H1 (cell line): ENCODE measurements at regions not wholly inside any gene's neighbourhood (a gene's known extent, or its start where the extent isn't known, plus 50 kb on each side); places are given as distances from the start of the nearest gene placed in this dataset.

Source experiments
- BCL11A ChIP-seq, 2 experiments: IDR thresholded peaks; one replicate each; pipeline ENCODE4 v1.6.1; 2011; ENCODE audit warnings: low read depth in 2 of 2, low read length in 2 of 2, mild to moderate bottlenecking in 2 of 2
- EGR1 ChIP-seq: IDR thresholded peaks from 2 replicates; pipeline ENCODE4 v1.6.1; 2011; ENCODE audit warnings: low read depth, low read length, borderline replicate concordance
- GTF2F1 ChIP-seq: IDR thresholded peaks from 2 replicates; pipeline ENCODE4 v1.6.1; 2012; ENCODE audit warnings: low read depth, low read length, improper control_type of control experiment, borderline replicate concordance
- RBBP5 ChIP-seq: IDR thresholded peaks from 2 replicates; pipeline ENCODE4 v1.7.1; 2012; ENCODE audit warnings: low read depth, mild to moderate bottlenecking, inconsistent platforms, low read length, moderate library complexity, borderline replicate concordance
- SIN3A ChIP-seq, 2 experiments: IDR thresholded peaks in 1 of 2; conservative IDR thresholded peaks in 1 of 2; 2 replicates each; pipeline ENCODE4 v1.6.1; 2011 to 2012; ENCODE audit warnings: low read length in 2 of 2, improper control_type of control experiment in 1 of 2, low read depth in 1 of 2, mild to moderate bottlenecking in 1 of 2
- TAF1 ChIP-seq: IDR thresholded peaks from 2 replicates; pipeline ENCODE4 v1.6.1; 2011; ENCODE audit warnings: mild to moderate bottlenecking, low read depth, low read length
- YY1 ChIP-seq: IDR thresholded peaks from 2 replicates; pipeline ENCODE4 v1.6.1; 2011; ENCODE audit warnings: low read depth, mild to moderate bottlenecking, low read length
- TF ChIP-seq, protein P1 (sequence below), 3 experiments: IDR thresholded peaks; 1 replicate in 2 of 3; 2 replicates in 1 of 3; pipeline versions ENCODE4 v1.5.1 to v1.6.1; 2011; ENCODE audit warnings: low read length in 3 of 3, mild to moderate bottlenecking in 3 of 3, inconsistent platforms in 2 of 3, low read depth in 1 of 3, moderate library complexity in 1 of 3; ENCODE audit not compliant: insufficient read depth in 1 of 3; ENCODE audit errors: control extremely low read depth in 1 of 3

DNA sequence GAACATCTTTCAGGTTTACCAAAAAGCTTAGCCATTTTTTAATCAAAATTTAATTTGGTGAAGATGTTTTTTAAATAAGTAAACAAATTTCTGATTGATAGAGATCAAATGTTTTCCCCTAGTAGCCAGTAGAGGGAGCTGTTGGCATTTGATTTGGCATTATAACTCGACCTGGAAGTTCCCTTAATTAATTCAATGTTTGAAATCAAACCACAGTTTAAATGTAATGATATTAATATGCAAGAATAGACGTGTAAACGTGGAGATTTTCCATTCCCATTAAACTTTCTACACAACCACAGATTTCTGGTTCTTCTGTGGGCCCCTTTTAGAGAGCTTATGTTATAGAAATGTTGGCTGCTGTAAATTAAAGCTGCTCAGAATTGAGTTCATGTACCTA, 148.1 kb upstream of the MPDZ start:
- no peak for TF ChIP-seq EGR1
- TF ChIP-seq, protein P1, sequence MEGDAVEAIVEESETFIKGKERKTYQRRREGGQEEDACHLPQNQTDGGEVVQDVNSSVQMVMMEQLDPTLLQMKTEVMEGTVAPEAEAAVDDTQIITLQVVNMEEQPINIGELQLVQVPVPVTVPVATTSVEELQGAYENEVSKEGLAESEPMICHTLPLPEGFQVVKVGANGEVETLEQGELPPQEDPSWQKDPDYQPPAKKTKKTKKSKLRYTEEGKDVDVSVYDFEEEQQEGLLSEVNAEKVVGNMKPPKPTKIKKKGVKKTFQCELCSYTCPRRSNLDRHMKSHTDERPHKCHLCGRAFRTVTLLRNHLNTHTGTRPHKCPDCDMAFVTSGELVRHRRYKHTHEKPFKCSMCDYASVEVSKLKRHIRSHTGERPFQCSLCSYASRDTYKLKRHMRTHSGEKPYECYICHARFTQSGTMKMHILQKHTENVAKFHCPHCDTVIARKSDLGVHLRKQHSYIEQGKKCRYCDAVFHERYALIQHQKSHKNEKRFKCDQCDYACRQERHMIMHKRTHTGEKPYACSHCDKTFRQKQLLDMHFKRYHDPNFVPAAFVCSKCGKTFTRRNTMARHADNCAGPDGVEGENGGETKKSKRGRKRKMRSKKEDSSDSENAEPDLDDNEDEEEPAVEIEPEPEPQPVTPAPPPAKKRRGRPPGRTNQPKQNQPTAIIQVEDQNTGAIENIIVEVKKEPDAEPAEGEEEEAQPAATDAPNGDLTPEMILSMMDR (IDR thresholded peaks at IDR 0.05; ENCODE audit: control extremely low read depth in 1 of 3, insufficient read depth in 1 of 3, low read depth in 1 of 3, low read length in 3 of 3) = peak in 2 of 3 experiments; percentile 24 to 46; a peak in 2 of 4 replicates
- no peak for TF ChIP-seq RBBP5
- no peak for TF ChIP-seq BCL11A (IDR thresholded peaks at IDR 0.05; ENCODE audit: low read depth in 2 of 2, low read length in 2 of 2)
- no peak for TF ChIP-seq GTF2F1
- no peak for TF ChIP-seq YY1
- no peak for TF ChIP-seq SIN3A (conservative IDR thresholded peaks at IDR 0.05 in 1 of 2, IDR thresholded peaks at IDR 0.05 in 1 of 2; ENCODE audit: low read depth in 1 of 2, low read length in 2 of 2)
- no peak for TF ChIP-seq TAF1
